GM23338 (cell line): ENCODE measurements at regions not wholly inside any gene's neighbourhood (a gene's known extent, or its start where the extent isn't known, plus 50 kb on each side); places are given as distances from the start of the nearest gene placed in this dataset.

Experiments used
- ATAC-seq: fragments of 200-7000 bp; cut with Tn5 transposase; 3 replicates; pipeline ENCODE4 v1.9.1; 2020
- DNase-seq: peaks from one replicate; pipeline ENCODE4 v3.0.0-alpha.2; 2015; ENCODE audit warnings: low spot score
- H2AFZ ChIP-seq: fragments of 200-600 bp; sonication (generic); 2 replicates; pipeline ENCODE4 v1.8.0; 2016; ENCODE audit warnings: antibody characterized with exemption, mild to moderate bottlenecking, moderate library complexity
- H3F3A ChIP-seq: fragments of 200-600 bp; sonication (generic); replicated peaks from 2 replicates; pipeline ENCODE4 v1.8.0; 2017; ENCODE audit warnings: antibody characterized with exemption, mixed run types, low read depth
- H3K27ac ChIP-seq: fragments of 200-600 bp; sonication (generic); 2 replicates; pipeline ENCODE4 v1.6.1; 2016; ENCODE audit warnings: low read depth
- H3K27me3 ChIP-seq: fragments of 200-600 bp; sonication (generic); 2 replicates; pipeline ENCODE4 v1.8.0; 2016; ENCODE audit warnings: mild to moderate bottlenecking, mixed run types, moderate library complexity; ENCODE audit not compliant: insufficient read depth
- H3K36me3 ChIP-seq: fragments of 200-600 bp; sonication (generic); 2 replicates; pipeline ENCODE4 v1.8.0; 2016; ENCODE audit warnings: mild to moderate bottlenecking; ENCODE audit not compliant: insufficient read depth
- H3K4me1 ChIP-seq: fragments of 200-600 bp; sonication (generic); 2 replicates; pipeline ENCODE4 v1.8.0; 2016; ENCODE audit warnings: mild to moderate bottlenecking, moderate library complexity; ENCODE audit not compliant: insufficient read depth
- H3K4me2 ChIP-seq: fragments of 200-600 bp; sonication (generic); 2 replicates; pipeline ENCODE4 v1.7.1; 2017; ENCODE audit warnings: mixed run types
- H3K4me3 ChIP-seq: fragments of 200-600 bp; sonication (generic); 2 replicates; pipeline ENCODE4 v1.6.1; 2016; ENCODE audit warnings: mixed run types
- H3K79me2 ChIP-seq: fragments of 200-600 bp; sonication (generic); replicated peaks from 2 replicates; pipeline ENCODE4 v1.8.0; 2017; ENCODE audit warnings: mild to moderate bottlenecking; ENCODE audit not compliant: insufficient read depth
- H3K9me2 ChIP-seq: fragments of 200-600 bp; sonication (generic); 2 replicates; pipeline ENCODE4 v1.8.0; 2017; ENCODE audit not compliant: insufficient read depth
- H4K20me1 ChIP-seq: fragments of 200-600 bp; sonication (generic); replicated peaks from 2 replicates; pipeline ENCODE4 v1.8.0; 2017; ENCODE audit warnings: mild to moderate bottlenecking; ENCODE audit not compliant: insufficient read depth
- H3K27ac Mint-ChIP-seq: 2 replicates; pipeline ENCODE4 v1.8.0; 2020; ENCODE audit warnings: inconsistent platforms, mild to moderate bottlenecking, moderate library complexity, mixed read lengths
- H3K27me3 Mint-ChIP-seq: 3 replicates; pipeline ENCODE4 v1.8.0; 2022; ENCODE audit warnings: low read depth, mild to moderate bottlenecking, moderate library complexity, mixed read lengths, inconsistent platforms; ENCODE audit not compliant: insufficient read depth, poor library complexity
- H3K36me3 Mint-ChIP-seq: 3 replicates; pipeline ENCODE4 v1.8.0; 2021; ENCODE audit warnings: low read depth, mild to moderate bottlenecking, inconsistent platforms, moderate library complexity, mixed read lengths
- H3K4me1 Mint-ChIP-seq: 3 replicates; pipeline ENCODE4 v1.8.0; 2020; ENCODE audit warnings: mild to moderate bottlenecking, inconsistent platforms, mixed read lengths
- H3K4me3 Mint-ChIP-seq: 3 replicates; pipeline ENCODE4 v1.8.0; 2021; ENCODE audit warnings: moderate library complexity, mild to moderate bottlenecking, inconsistent platforms, mixed read lengths
- H3K9me3 Mint-ChIP-seq: 3 replicates; pipeline ENCODE4 v1.8.0; 2020; ENCODE audit warnings: moderate library complexity, mild to moderate bottlenecking, inconsistent platforms, mixed read lengths
- CREB1 ChIP-seq: fragments of 250-450 bp; sonication (Bioruptor Pico); IDR thresholded peaks from 2 replicates; pipeline ENCODE4 v1.5.0; 2020; ENCODE audit warnings: low read depth, mild to moderate bottlenecking, moderate library complexity
- CTCF ChIP-seq, 2 experiments: fragments of 200-600 bp in 1 of 2; sonication (generic) in 1 of 2; conservative IDR thresholded peaks; 2 replicates each; pipeline versions ENCODE4 v1.5.1 to v1.6.1; 2016 to 2017; ENCODE audit warnings: antibody characterized with exemption in 2 of 2, low read depth in 2 of 2, mild to moderate bottlenecking in 2 of 2, moderate library complexity in 1 of 2
- EZH2 ChIP-seq: fragments of 200-600 bp; sonication (generic); IDR thresholded peaks from one replicate; pipeline ENCODE4 v1.8.0; 2017; ENCODE audit warnings: antibody characterized with exemption, mild to moderate bottlenecking, low read depth; ENCODE audit not compliant: unreplicated experiment
- EZH2phosphoT487 ChIP-seq: fragments of 200-600 bp; sonication (generic); IDR thresholded peaks from one replicate; pipeline ENCODE4 v1.8.1; 2018; ENCODE audit warnings: antibody characterized with exemption; ENCODE audit not compliant: unreplicated experiment
- JUNB ChIP-seq: IDR thresholded peaks from one replicate; pipeline ENCODE4 v1.6.1; 2016; ENCODE audit warnings: antibody characterized with exemption; ENCODE audit not compliant: unreplicated experiment
- NANOG ChIP-seq: IDR thresholded peaks from 2 replicates; pipeline ENCODE4 v1.6.1; 2016; ENCODE audit warnings: antibody characterized with exemption, borderline replicate concordance
- POLR2AphosphoS5 ChIP-seq: IDR thresholded peaks from 2 replicates; pipeline ENCODE4 v1.6.1; 2016; ENCODE audit warnings: antibody characterized with exemption, low read depth
- STAT1 ChIP-seq: IDR thresholded peaks from one replicate; pipeline ENCODE4 v1.6.1; 2016; ENCODE audit warnings: antibody characterized with exemption; ENCODE audit not compliant: unreplicated experiment
- ZNF114 ChIP-seq: fragments of 250-450 bp; sonication (Bioruptor Pico); IDR thresholded peaks from 2 replicates; pipeline ENCODE4 v1.5.0; 2020; ENCODE audit warnings: mild to moderate bottlenecking, moderate library complexity
- ZNF331 ChIP-seq: fragments of 250-450 bp; sonication (Bioruptor Pico); IDR thresholded peaks from 2 replicates; pipeline ENCODE4 v1.5.0; 2020; ENCODE audit warnings: low read depth, mild to moderate bottlenecking, moderate library complexity
- ZNF462 ChIP-seq: fragments of 250-450 bp; sonication (Bioruptor Pico); IDR thresholded peaks from 2 replicates; pipeline ENCODE4 v1.5.0; 2020; ENCODE audit warnings: mild to moderate bottlenecking, moderate library complexity
- TF ChIP-seq, protein P1 (sequence below): IDR thresholded peaks from 2 replicates; pipeline ENCODE4 v1.6.1; 2016; ENCODE audit warnings: antibody characterized with exemption
- TF ChIP-seq, protein P2 (sequence below): IDR thresholded peaks from one replicate; pipeline ENCODE4 v1.6.1; 2018; ENCODE audit warnings: antibody characterized with exemption; ENCODE audit not compliant: unreplicated experiment

GRCh38 chr6:130520221-130520620 lies 154.4 kb downstream of the TMEM200A start:
- no peaks in the 10 kb centered on the region for H3K4me1 Mint-ChIP-seq
- Histone ChIP-seq H3K27me3 (no peaks in the 10 kb centered on the region), H3K4me2 (no peak overlapping the region), H3K4me3 (no peak overlapping the region), H3K27ac (no peak overlapping the region), H3K4me1 (no peaks in the 10 kb centered on the region), H3K79me2 (no peaks in the 10 kb centered on the region), H2AFZ (no peak overlapping the region), H3K36me3 (no peaks in the 10 kb centered on the region), H3F3A (no peaks in the 10 kb centered on the region), H4K20me1 (no peaks in the 10 kb centered on the region), H3K9me2 (no peaks in the 10 kb centered on the region)
- TF ChIP-seq ZNF462 (CRISPR knock-in tag) (no peak), ZNF331 (CRISPR knock-in tag) (no peak), NANOG (no peak), POLR2AphosphoS5 (no peak), JUNB (no peak), EZH2phosphoT487 (no peak), CTCF (conservative IDR thresholded peaks at IDR 0.05; ENCODE audit: low read depth in 2 of 2) (no peak), CREB1 (CRISPR knock-in tag) (no peak), ZNF114 (no peak), STAT1 (no peak), EZH2 (no peak)
- TF ChIP-seq, protein P1, sequence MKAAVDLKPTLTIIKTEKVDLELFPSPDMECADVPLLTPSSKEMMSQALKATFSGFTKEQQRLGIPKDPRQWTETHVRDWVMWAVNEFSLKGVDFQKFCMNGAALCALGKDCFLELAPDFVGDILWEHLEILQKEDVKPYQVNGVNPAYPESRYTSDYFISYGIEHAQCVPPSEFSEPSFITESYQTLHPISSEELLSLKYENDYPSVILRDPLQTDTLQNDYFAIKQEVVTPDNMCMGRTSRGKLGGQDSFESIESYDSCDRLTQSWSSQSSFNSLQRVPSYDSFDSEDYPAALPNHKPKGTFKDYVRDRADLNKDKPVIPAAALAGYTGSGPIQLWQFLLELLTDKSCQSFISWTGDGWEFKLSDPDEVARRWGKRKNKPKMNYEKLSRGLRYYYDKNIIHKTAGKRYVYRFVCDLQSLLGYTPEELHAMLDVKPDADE = no peak
- TF ChIP-seq, protein P2, sequence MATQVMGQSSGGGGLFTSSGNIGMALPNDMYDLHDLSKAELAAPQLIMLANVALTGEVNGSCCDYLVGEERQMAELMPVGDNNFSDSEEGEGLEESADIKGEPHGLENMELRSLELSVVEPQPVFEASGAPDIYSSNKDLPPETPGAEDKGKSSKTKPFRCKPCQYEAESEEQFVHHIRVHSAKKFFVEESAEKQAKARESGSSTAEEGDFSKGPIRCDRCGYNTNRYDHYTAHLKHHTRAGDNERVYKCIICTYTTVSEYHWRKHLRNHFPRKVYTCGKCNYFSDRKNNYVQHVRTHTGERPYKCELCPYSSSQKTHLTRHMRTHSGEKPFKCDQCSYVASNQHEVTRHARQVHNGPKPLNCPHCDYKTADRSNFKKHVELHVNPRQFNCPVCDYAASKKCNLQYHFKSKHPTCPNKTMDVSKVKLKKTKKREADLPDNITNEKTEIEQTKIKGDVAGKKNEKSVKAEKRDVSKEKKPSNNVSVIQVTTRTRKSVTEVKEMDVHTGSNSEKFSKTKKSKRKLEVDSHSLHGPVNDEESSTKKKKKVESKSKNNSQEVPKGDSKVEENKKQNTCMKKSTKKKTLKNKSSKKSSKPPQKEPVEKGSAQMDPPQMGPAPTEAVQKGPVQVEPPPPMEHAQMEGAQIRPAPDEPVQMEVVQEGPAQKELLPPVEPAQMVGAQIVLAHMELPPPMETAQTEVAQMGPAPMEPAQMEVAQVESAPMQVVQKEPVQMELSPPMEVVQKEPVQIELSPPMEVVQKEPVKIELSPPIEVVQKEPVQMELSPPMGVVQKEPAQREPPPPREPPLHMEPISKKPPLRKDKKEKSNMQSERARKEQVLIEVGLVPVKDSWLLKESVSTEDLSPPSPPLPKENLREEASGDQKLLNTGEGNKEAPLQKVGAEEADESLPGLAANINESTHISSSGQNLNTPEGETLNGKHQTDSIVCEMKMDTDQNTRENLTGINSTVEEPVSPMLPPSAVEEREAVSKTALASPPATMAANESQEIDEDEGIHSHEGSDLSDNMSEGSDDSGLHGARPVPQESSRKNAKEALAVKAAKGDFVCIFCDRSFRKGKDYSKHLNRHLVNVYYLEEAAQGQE = no peak
- H3K4me3 Mint-ChIP-seq = no peak overlapping the region
- H3K27me3 Mint-ChIP-seq = no peaks in the 10 kb centered on the region
- ATAC-seq (no peak), DNase-seq (no peak)
- no peak overlapping the region for H3K27ac Mint-ChIP-seq
- H3K36me3 Mint-ChIP-seq = no peaks in the 10 kb centered on the region
- H3K9me3 Mint-ChIP-seq = no peaks in the 10 kb centered on the region; the same call in 2 of the 3 replicates
